Vagina (tissue), 2 donors: ENCODE measurements at regions not wholly inside any gene's neighbourhood (a gene's known extent, or its start where the extent isn't known, plus 50 kb on each side); places are given as distances from the start of the nearest gene placed in this dataset.
A peak's percentile ranks its signal among the peaks of the same experiment; 100 is the strongest.

Source experiments
- DNase-seq, 2 donors: peaks; one replicate each; pipeline ENCODE4 v3.0.0-alpha.2; 2017; ENCODE audit errors: extremely low spot score in 2 of 2
- H3K27ac ChIP-seq: fragments of 200-600 bp; sonication (generic); one replicate; pipeline ENCODE4 v1.5.1; 2019
- H3K27me3 ChIP-seq: fragments of 200-600 bp; sonication (generic); one replicate; pipeline ENCODE4 v1.5.1; 2019
- H3K36me3 ChIP-seq, 2 donors: fragments of 200-600 bp; sonication (generic); one replicate each; pipeline ENCODE4 v1.5.1; 2017 to 2019
- H3K4me1 ChIP-seq: fragments of 200-600 bp; sonication (generic); one replicate; pipeline ENCODE4 v1.5.1; 2019
- H3K4me3 ChIP-seq, 2 donors: fragments of 200-600 bp; sonication (generic); 1 replicate in 1 of 2; 2 replicates in 1 of 2; pipeline ENCODE4 v1.5.1; 2016 to 2019
- H3K9me3 ChIP-seq: fragments of 200-600 bp; sonication (generic); one replicate; pipeline ENCODE4 v1.5.1; 2019
- POLR2A ChIP-seq, 2 donors: fragments of 450-650 bp; IDR thresholded peaks; one replicate each; pipeline ENCODE4 v1.6.1; 2017; ENCODE audit warnings: antibody characterized with exemption in 2 of 2, mild to moderate bottlenecking in 2 of 2, moderate library complexity in 2 of 2
- POLR2AphosphoS5 ChIP-seq, 2 donors: sonication (generic); formaldehyde crosslinking; IDR thresholded peaks; one replicate each; pipeline ENCODE4 v1.9.0; 2017; ENCODE audit warnings: antibody characterized with exemption in 2 of 2, mild to moderate bottlenecking in 2 of 2, low read depth in 1 of 2; ENCODE audit not compliant: insufficient read depth in 1 of 2
- intact Hi-C: fragments of 100-400 bp; cut with DNase I; formaldehyde crosslinking; loops from one replicate; pipeline ENCODE4 v1.15.1; 2023
- TF ChIP-seq, protein P1 (sequence below), 3 experiments: fragments of 450-650 bp in 2 of 3; fragments of 200-600 bp in 1 of 3; sonication (generic) in 1 of 3; IDR thresholded peaks; one replicate each; pipeline ENCODE4 v1.5.1; 2017 to 2019; ENCODE audit warnings: antibody characterized with exemption in 3 of 3, mild to moderate bottlenecking in 2 of 3, moderate library complexity in 2 of 3

DNA sequence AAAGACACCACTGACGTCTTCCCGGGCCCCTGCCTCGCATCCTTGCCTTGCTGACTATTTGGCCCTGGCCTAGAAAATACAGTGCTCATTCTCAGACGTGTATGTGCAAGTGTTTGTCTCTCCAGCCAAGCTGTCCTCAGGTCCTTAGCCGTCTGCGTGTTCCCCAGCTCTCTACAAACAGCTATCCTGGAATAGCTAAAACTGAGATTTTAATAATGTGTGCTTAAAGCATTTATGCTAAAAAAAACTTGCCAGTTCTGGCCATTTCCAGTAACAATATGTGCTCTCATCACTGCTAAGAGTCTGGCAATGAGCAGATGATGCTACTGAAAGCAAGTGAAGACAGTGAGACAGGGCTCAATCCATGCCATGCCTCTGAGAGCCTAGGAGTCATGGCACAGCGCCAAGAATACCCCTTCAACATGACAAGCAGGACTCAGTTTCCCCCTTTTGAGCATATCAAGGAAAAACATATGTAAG lies 55.7 kb downstream of the IRF2BP2 start:
- no peak overlapping the region for H3K4me3 ChIP-seq
- H3K9me3 ChIP-seq, result no peaks in the 10 kb centered on the region
- peaks cover 23% of the 10 kb centered on the region for H3K4me1 ChIP-seq
- intact Hi-C loops, result no loop called here
- no peaks in the 10 kb centered on the region for H3K36me3 ChIP-seq
- TF ChIP-seq, protein P1, sequence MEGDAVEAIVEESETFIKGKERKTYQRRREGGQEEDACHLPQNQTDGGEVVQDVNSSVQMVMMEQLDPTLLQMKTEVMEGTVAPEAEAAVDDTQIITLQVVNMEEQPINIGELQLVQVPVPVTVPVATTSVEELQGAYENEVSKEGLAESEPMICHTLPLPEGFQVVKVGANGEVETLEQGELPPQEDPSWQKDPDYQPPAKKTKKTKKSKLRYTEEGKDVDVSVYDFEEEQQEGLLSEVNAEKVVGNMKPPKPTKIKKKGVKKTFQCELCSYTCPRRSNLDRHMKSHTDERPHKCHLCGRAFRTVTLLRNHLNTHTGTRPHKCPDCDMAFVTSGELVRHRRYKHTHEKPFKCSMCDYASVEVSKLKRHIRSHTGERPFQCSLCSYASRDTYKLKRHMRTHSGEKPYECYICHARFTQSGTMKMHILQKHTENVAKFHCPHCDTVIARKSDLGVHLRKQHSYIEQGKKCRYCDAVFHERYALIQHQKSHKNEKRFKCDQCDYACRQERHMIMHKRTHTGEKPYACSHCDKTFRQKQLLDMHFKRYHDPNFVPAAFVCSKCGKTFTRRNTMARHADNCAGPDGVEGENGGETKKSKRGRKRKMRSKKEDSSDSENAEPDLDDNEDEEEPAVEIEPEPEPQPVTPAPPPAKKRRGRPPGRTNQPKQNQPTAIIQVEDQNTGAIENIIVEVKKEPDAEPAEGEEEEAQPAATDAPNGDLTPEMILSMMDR (IDR thresholded peaks at IDR 0.05), result no peak
- TF ChIP-seq POLR2A (IDR thresholded peaks at IDR 0.05), result no peak
- TF ChIP-seq POLR2AphosphoS5 (IDR thresholded peaks at IDR 0.05; ENCODE audit: insufficient read depth in 1 of 2, low read depth in 1 of 2), result no peak
- no peaks in the 10 kb centered on the region for H3K27me3 ChIP-seq
- peak in 1 of 2 donors; percentile 67 for DNase-seq
- H3K27ac ChIP-seq, result peak overlapping the region; percentile 66

- H3K27me3 ChIP-seq, result no peaks in the 10 kb centered on the region
- intact Hi-C loops, result no loop called here
- DNase-seq, result peak; percentile 40 to 83
- H3K36me3 ChIP-seq, result no peaks in the 10 kb centered on the region
- H3K4me1 ChIP-seq, result peaks cover 23% of the 10 kb centered on the region
- no peak overlapping the region for H3K4me3 ChIP-seq
- peak overlapping the region; percentile 66 for H3K27ac ChIP-seq
- H3K9me3 ChIP-seq, result no peaks in the 10 kb centered on the region
- no peak for TF ChIP-seq POLR2A (IDR thresholded peaks at IDR 0.05)
- TF ChIP-seq, protein P1 (IDR thresholded peaks at IDR 0.05), result no peak
- TF ChIP-seq POLR2AphosphoS5 (IDR thresholded peaks at IDR 0.05; ENCODE audit: insufficient read depth in 1 of 2, low read depth in 1 of 2), result no peak
These were observed 56.5 kb downstream of the IRF2BP2 start for GRCh38 chr1:234553240-234554188.

DNA sequence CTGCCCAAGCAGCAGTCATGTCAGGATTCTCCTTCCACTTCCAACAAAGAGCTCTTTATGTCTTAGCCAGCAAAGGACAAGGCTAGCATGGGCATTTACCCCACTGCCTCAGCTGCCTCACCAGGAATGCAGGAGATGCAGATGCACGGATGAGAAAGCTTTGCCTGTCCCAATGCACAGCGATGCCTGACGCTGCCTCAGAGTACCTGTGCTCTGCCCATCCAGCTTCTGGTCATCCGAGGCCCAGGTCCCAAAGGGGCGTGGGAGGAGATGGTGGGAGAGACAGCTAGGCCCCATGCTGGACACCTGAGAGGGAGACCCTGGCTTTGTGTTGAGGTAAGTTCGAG lies 59.0 kb downstream of the IRF2BP2 start:
- peaks cover 23% of the 10 kb centered on the region for H3K4me1 ChIP-seq
- no peaks in the 10 kb centered on the region for H3K27me3 ChIP-seq
- intact Hi-C loops, result no loop called here
- no peak overlapping the region for H3K4me3 ChIP-seq
- TF ChIP-seq POLR2A (IDR thresholded peaks at IDR 0.05), result no peak
- TF ChIP-seq, protein P1 (IDR thresholded peaks at IDR 0.05), result no peak
- H3K9me3 ChIP-seq, result no peaks in the 10 kb centered on the region
- peak; percentile 67 to 80 for DNase-seq
- no peaks in the 10 kb centered on the region for H3K36me3 ChIP-seq
- no peak overlapping the region for H3K27ac ChIP-seq

DNA sequence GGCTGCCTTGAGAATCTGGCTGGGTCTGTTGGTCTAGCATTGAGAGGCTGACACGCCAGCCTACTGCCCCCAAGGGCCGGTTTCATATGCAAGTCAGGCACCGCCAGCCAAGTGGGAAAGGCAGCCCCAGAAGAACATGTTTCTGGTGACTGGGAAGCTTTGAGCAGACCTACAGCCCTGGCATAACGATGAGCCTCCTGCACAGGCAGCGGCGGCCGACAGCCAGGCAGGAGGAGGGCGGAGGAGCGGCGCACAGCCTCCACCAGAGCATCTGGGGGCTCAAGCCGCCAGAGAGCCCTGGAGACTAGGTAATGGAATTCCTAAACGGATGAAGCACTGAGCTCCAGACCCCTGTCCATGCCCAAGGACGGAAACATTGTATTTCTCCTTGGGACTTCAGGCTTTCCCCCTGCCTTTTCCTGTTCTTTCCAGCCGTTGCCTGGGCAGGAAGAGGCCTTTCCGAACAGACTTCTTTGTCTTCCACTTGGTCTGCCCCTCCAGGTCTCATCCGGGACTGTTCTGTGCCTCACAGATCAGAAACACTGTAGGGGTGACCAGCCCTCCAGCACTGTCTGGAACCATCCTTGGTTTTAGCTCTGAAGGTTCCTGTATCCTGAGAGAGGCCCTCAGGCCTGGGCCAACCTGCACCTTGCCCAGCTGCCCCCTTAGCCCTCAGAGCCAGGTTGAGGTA lies 59.5 kb downstream of the IRF2BP2 start:
- Histone ChIP-seq H3K4me1 (peaks cover 28% of the 10 kb centered on the region), H3K4me3 (no peak overlapping the region), H3K9me3 (no peaks in the 10 kb centered on the region), H3K27me3 (no peaks in the 10 kb centered on the region), H3K27ac (no peak overlapping the region), H3K36me3 (no peaks in the 10 kb centered on the region)
- peak; percentile 78 to 82 for DNase-seq
- TF ChIP-seq POLR2AphosphoS5 (IDR thresholded peaks at IDR 0.05; ENCODE audit: insufficient read depth in 1 of 2, low read depth in 1 of 2) (no peak), POLR2A (IDR thresholded peaks at IDR 0.05) (no peak)
- TF ChIP-seq, protein P1 (IDR thresholded peaks at IDR 0.05), result no peak
- intact Hi-C loops, result no loop called here
